ENCODE measurements at regions not wholly inside any gene's neighbourhood (a gene's known extent, or its start where the extent isn't known, plus 50 kb on each side); places are given as distances from the start of the nearest gene placed in this dataset.
"Not testable (repeated sequence)": the region's sequence is repeated elsewhere in the genome, so short reads cannot be mapped to it uniquely, and the experiment has no call there.

GRCh38 chr6:92522589-92522988 is 896.8 kb downstream of the EPHA7 start:
- no peak for DNase-seq (ENCODE audit: low spot score)

- no peak for DNase-seq (ENCODE audit: low spot score)
Measured at GRCh38 chr6:92521553-92521952, 897.8 kb downstream of the EPHA7 start.

- no peak for DNase-seq (ENCODE audit: low spot score)
Measured at GRCh38 chr6:92510137-92510536, 909.2 kb downstream of the EPHA7 start.

- no peak for DNase-seq (ENCODE audit: low spot score)
Measured at GRCh38 chr6:92507552-92507951, 911.8 kb downstream of the EPHA7 start.

- DNase-seq (ENCODE audit: low spot score), result no peak
Measured at GRCh38 chr6:92504509-92504908, 914.9 kb downstream of the EPHA7 start.

- DNase-seq (ENCODE audit: low spot score), result no peak
Measured at GRCh38 chr6:92497281-92497680, 922.1 kb downstream of the EPHA7 start.

- DNase-seq (ENCODE audit: low spot score), result no peak
Measured at GRCh38 chr6:92496527-92496926, 922.8 kb downstream of the EPHA7 start.

GRCh38 chr6:92495242-92495641 is 924.1 kb downstream of the EPHA7 start:
- DNase-seq (ENCODE audit: low spot score), result no peak

GRCh38 chr6:92485487-92485886 is 933.9 kb downstream of the EPHA7 start:
- DNase-seq (ENCODE audit: low spot score), result no peak

- no peak for DNase-seq (ENCODE audit: low spot score)
Measured at GRCh38 chr6:92479831-92480230, 939.5 kb downstream of the EPHA7 start.

GRCh38 chr6:92473056-92473455 is 946.3 kb downstream of the EPHA7 start:
- no peak for DNase-seq (ENCODE audit: low spot score)

GRCh38 chr6:92469186-92469828 is 950.1 kb downstream of the EPHA7 start:
- no peak for DNase-seq (ENCODE audit: low spot score)

GRCh38 chr6:92468066-92468465 is 951.3 kb downstream of the EPHA7 start:
- no peak for DNase-seq (ENCODE audit: low spot score)

- DNase-seq (ENCODE audit: low spot score), result no peak
Measured at GRCh38 chr6:92460133-92460532, 959.2 kb downstream of the EPHA7 start.

GRCh38 chr6:92459606-92460005 is 959.8 kb downstream of the EPHA7 start:
- no peak for DNase-seq (ENCODE audit: low spot score)

GRCh38 chr6:92446052-92446451 is 973.3 kb downstream of the EPHA7 start:
- DNase-seq (ENCODE audit: low spot score), result no peak

GRCh38 chr6:92433911-92434310 is 985.4 kb downstream of the EPHA7 start:
- DNase-seq (ENCODE audit: low spot score), result no peak

GRCh38 chr6:92431502-92431901 is 987.9 kb downstream of the EPHA7 start:
- no peak for DNase-seq (ENCODE audit: low spot score)

GRCh38 chr6:92428448-92428847 is 990.9 kb downstream of the EPHA7 start:
- no peak for DNase-seq (ENCODE audit: low spot score)

- DNase-seq (ENCODE audit: low spot score), result no peak
Measured at GRCh38 chr6:92427453-92427852, 991.9 kb downstream of the EPHA7 start.

- DNase-seq (ENCODE audit: low spot score), result no peak
Measured at GRCh38 chr6:92415656-92416055, 1003.7 kb downstream of the EPHA7 start.

GRCh38 chr6:92408350-92408749 is 1011.0 kb downstream of the EPHA7 start:
- DNase-seq (ENCODE audit: low spot score), result no peak

- DNase-seq (ENCODE audit: low spot score), result no peak
Measured at GRCh38 chr6:92404281-92404680, 1015.1 kb downstream of the EPHA7 start.

- DNase-seq (ENCODE audit: low spot score), result no peak
Measured at GRCh38 chr6:92399911-92400310, 1019.4 kb downstream of the EPHA7 start.

- not testable (repeated sequence) for DNase-seq (ENCODE audit: low spot score)
Measured at GRCh38 chr6:92388706-92389105, 1030.7 kb downstream of the EPHA7 start.

Measured in globus pallidus (tissue), 1 donor.